Endothelial cell of umbilical vein (primary cell): ENCODE measurements at regions not wholly inside any gene's neighbourhood (a gene's known extent, or its start where the extent isn't known, plus 50 kb on each side); places are given as distances from the start of the nearest gene placed in this dataset.

Experiments
- EZH2 ChIP-seq: IDR thresholded peaks from 2 replicates; pipeline ENCODE4 v1.6.1; 2012; ENCODE audit warnings: borderline replicate concordance, low read depth, mild to moderate bottlenecking, moderate library complexity, low read length, inconsistent platforms; ENCODE audit not compliant: severe bottlenecking
- JUN ChIP-seq: IDR thresholded peaks from 2 replicates; pipeline ENCODE4 v1.6.1; 2011; ENCODE audit warnings: borderline replicate concordance, low read depth; ENCODE audit not compliant: insufficient read length, insufficient read depth
- TF ChIP-seq, protein P1 (sequence below), 2 donors: IDR thresholded peaks; 1 replicate in 1 of 2; 2 replicates in 1 of 2; pipeline ENCODE4 v1.5.1; 2011; ENCODE audit warnings: low read length in 2 of 2, mild to moderate bottlenecking in 2 of 2, moderate library complexity in 2 of 2, control low read depth in 1 of 2, inconsistent platforms in 1 of 2, low read depth in 1 of 2; ENCODE audit not compliant: insufficient read depth in 1 of 2; ENCODE audit errors: extremely low read depth in 1 of 2

DNA sequence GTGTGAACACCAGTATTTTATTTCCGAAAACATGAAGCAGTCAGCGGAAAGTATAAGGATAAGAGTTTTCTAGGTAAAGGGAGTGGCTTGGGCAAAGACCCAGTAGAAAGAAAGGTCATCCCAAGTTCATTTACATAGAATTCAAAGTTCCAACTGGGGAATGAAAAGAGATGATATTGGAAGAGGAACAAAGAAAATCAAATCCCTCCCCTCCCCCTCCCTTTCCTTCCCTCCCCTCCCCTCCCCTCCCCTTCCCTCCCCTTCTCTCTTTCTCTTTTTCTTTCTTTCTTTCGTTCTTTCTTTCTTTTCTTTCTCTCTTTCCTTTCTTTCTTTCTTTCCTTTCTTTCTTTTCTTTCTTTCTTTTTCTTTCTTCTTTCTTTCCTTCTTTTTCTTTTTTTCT is 675.7 kb upstream of the NRXN1 start:
- TF ChIP-seq EZH2 (no peak), JUN (no peak)
- TF ChIP-seq, protein P1, sequence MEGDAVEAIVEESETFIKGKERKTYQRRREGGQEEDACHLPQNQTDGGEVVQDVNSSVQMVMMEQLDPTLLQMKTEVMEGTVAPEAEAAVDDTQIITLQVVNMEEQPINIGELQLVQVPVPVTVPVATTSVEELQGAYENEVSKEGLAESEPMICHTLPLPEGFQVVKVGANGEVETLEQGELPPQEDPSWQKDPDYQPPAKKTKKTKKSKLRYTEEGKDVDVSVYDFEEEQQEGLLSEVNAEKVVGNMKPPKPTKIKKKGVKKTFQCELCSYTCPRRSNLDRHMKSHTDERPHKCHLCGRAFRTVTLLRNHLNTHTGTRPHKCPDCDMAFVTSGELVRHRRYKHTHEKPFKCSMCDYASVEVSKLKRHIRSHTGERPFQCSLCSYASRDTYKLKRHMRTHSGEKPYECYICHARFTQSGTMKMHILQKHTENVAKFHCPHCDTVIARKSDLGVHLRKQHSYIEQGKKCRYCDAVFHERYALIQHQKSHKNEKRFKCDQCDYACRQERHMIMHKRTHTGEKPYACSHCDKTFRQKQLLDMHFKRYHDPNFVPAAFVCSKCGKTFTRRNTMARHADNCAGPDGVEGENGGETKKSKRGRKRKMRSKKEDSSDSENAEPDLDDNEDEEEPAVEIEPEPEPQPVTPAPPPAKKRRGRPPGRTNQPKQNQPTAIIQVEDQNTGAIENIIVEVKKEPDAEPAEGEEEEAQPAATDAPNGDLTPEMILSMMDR (IDR thresholded peaks at IDR 0.05; ENCODE audit: extremely low read depth in 1 of 2, insufficient read depth in 1 of 2, low read depth in 1 of 2, low read length in 2 of 2), result no peak
